C4-2B (cell line): ENCODE measurements at regions not wholly inside any gene's neighbourhood (a gene's known extent, or its start where the extent isn't known, plus 50 kb on each side); places are given as distances from the start of the nearest gene placed in this dataset.

Experiments used
- H3K27ac ChIP-seq: fragments of 450-650 bp; 2 replicates; pipeline ENCODE4 v1.5.1; 2017
- CTCF ChIP-seq: fragments of 450-650 bp; conservative IDR thresholded peaks from 2 replicates; pipeline ENCODE4 v1.5.1; 2017; ENCODE audit warnings: mild to moderate bottlenecking
- ZFX ChIP-seq: fragments of 450-650 bp; IDR thresholded peaks from 2 replicates; pipeline ENCODE4 v1.6.1; 2017

GRCh38 chr10:65335311-65335710 lies 1590.5 kb upstream of the LRRTM3 start:
- no peak overlapping the region for H3K27ac ChIP-seq
- TF ChIP-seq CTCF: no peak
- no peak for TF ChIP-seq ZFX

GRCh38 chr10:65340340-65340739 lies 1585.5 kb upstream of the LRRTM3 start:
- TF ChIP-seq CTCF (no peak), ZFX (no peak)
- H3K27ac ChIP-seq: no peak overlapping the region

- no peak overlapping the region for H3K27ac ChIP-seq
- no peak for TF ChIP-seq ZFX
- no peak for TF ChIP-seq CTCF
Observed at GRCh38 chr10:65341323-65341925, 1584.4 kb upstream of the LRRTM3 start.

GRCh38 chr10:65342245-65342644 lies 1583.6 kb upstream of the LRRTM3 start:
- TF ChIP-seq CTCF: no peak
- no peak for TF ChIP-seq ZFX
- H3K27ac ChIP-seq: no peak overlapping the region

- no peak overlapping the region for H3K27ac ChIP-seq
Observed at GRCh38 chr10:65346466-65346865, 1579.4 kb upstream of the LRRTM3 start.

GRCh38 chr10:65348637-65349036 lies 1577.2 kb upstream of the LRRTM3 start:
- TF ChIP-seq ZFX (no peak), CTCF (no peak)

More at GRCh38 chr10:65346466-65346865, 1579.4 kb upstream of the LRRTM3 start:
- TF ChIP-seq ZFX (no peak), CTCF (no peak)

GRCh38 chr10:65350611-65351010 lies 1575.2 kb upstream of the LRRTM3 start:
- no peak overlapping the region for H3K27ac ChIP-seq
- TF ChIP-seq ZFX (no peak), CTCF (no peak)

More at GRCh38 chr10:65348637-65349036, 1577.2 kb upstream of the LRRTM3 start:
- no peak overlapping the region for H3K27ac ChIP-seq
